ENCODE measurements at regions not wholly inside any gene's neighbourhood (a gene's known extent, or its start where the extent isn't known, plus 50 kb on each side); places are given as distances from the start of the nearest gene placed in this dataset.

DNA sequence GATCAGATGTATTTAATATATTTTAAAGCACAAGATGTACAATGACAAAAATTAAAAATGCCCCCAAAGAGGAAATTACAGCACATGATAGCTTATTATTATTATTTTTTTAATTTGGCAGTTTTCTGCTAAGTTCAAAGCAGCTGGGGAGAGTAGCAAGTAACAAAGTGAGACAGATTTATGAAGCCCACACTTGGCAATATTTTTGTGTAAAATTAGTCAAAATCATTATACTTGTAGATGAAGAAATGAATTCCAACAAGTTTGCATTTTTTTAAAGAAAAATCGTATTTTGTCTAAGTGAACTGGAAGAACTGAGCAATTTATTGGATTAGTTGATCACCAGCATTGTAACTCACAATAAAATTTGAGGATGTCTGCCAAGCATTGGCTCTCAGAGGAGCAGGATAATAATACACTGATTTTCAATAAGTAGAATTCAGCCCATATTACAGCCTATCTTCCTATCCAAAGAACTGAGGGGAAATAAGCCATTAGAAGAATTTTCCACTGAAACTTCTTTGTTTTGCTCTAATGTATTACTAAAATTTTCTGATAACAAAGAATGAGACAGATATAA lies 215.6 kb downstream of the MAP2K6 start (continued):
- TF ChIP-seq, protein P1, sequence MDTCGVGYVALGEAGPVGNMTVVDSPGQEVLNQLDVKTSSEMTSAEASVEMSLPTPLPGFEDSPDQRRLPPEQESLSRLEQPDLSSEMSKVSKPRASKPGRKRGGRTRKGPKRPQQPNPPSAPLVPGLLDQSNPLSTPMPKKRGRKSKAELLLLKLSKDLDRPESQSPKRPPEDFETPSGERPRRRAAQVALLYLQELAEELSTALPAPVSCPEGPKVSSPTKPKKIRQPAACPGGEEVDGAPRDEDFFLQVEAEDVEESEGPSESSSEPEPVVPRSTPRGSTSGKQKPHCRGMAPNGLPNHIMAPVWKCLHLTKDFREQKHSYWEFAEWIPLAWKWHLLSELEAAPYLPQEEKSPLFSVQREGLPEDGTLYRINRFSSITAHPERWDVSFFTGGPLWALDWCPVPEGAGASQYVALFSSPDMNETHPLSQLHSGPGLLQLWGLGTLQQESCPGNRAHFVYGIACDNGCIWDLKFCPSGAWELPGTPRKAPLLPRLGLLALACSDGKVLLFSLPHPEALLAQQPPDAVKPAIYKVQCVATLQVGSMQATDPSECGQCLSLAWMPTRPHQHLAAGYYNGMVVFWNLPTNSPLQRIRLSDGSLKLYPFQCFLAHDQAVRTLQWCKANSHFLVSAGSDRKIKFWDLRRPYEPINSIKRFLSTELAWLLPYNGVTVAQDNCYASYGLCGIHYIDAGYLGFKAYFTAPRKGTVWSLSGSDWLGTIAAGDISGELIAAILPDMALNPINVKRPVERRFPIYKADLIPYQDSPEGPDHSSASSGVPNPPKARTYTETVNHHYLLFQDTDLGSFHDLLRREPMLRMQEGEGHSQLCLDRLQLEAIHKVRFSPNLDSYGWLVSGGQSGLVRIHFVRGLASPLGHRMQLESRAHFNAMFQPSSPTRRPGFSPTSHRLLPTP (IDR thresholded peaks at IDR 0.05; ENCODE audit: borderline replicate concordance, extremely low read depth, insufficient read length) = no peak
- no peak for TF ChIP-seq ZNF785 (CRISPR knock-in tag; IDR thresholded peaks at IDR 0.05)
- TF ChIP-seq, protein P2, sequence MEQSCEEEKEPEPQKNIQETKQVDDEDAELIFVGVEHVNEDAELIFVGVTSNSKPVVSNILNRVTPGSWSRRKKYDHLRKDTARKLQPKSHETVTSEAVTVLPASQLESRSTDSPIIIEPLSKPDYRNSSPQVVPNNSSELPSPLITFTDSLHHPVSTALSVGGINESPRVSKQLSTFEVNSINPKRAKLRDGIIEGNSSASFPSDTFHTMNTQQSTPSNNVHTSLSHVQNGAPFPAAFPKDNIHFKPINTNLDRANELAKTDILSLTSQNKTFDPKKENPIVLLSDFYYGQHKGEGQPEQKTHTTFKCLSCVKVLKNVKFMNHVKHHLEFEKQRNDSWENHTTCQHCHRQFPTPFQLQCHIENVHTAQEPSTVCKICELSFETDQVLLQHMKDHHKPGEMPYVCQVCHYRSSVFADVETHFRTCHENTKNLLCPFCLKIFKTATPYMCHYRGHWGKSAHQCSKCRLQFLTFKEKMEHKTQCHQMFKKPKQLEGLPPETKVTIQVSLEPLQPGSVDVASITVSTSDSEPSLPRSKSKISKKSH (CRISPR knock-in tag; IDR thresholded peaks at IDR 0.05) = no peak
- no peak for TF ChIP-seq RHOXF2B (CRISPR knock-in tag; conservative IDR thresholded peaks at IDR 0.05)
- TF ChIP-seq ZNF174 (CRISPR knock-in tag; IDR thresholded peaks at IDR 0.05) = no peak
- TF ChIP-seq STAG1 (CRISPR knock-in tag; IDR thresholded peaks at IDR 0.05; ENCODE audit: borderline replicate concordance) = no peak
- no peak for TF ChIP-seq SAFB2 (IDR thresholded peaks at IDR 0.05; ENCODE audit: borderline replicate concordance, low read depth, low read length, severe bottlenecking)
- TF ChIP-seq NCOA6 (IDR thresholded peaks at IDR 0.05) = no peak
- no peak for TF ChIP-seq NFIC (IDR thresholded peaks at IDR 0.05)
- no peak for TF ChIP-seq SREBF1 (IDR thresholded peaks at IDR 0.05; ENCODE audit: borderline replicate concordance, low read depth, low read length)
- no peak for TF ChIP-seq NFE2L1 (tag; IDR thresholded peaks at IDR 0.05; ENCODE audit: borderline replicate concordance, low read depth)
- TF ChIP-seq, protein P3, sequence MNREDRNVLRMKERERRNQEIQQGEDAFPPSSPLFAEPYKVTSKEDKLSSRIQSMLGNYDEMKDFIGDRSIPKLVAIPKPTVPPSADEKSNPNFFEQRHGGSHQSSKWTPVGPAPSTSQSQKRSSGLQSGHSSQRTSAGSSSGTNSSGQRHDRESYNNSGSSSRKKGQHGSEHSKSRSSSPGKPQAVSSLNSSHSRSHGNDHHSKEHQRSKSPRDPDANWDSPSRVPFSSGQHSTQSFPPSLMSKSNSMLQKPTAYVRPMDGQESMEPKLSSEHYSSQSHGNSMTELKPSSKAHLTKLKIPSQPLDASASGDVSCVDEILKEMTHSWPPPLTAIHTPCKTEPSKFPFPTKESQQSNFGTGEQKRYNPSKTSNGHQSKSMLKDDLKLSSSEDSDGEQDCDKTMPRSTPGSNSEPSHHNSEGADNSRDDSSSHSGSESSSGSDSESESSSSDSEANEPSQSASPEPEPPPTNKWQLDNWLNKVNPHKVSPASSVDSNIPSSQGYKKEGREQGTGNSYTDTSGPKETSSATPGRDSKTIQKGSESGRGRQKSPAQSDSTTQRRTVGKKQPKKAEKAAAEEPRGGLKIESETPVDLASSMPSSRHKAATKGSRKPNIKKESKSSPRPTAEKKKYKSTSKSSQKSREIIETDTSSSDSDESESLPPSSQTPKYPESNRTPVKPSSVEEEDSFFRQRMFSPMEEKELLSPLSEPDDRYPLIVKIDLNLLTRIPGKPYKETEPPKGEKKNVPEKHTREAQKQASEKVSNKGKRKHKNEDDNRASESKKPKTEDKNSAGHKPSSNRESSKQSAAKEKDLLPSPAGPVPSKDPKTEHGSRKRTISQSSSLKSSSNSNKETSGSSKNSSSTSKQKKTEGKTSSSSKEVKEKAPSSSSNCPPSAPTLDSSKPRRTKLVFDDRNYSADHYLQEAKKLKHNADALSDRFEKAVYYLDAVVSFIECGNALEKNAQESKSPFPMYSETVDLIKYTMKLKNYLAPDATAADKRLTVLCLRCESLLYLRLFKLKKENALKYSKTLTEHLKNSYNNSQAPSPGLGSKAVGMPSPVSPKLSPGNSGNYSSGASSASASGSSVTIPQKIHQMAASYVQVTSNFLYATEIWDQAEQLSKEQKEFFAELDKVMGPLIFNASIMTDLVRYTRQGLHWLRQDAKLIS (CRISPR knock-in tag; IDR thresholded peaks at IDR 0.05) = no peak

Measured in K562 (cell line).